GM12865 (cell line): ENCODE measurements at regions not wholly inside any gene's neighbourhood (a gene's known extent, or its start where the extent isn't known, plus 50 kb on each side); places are given as distances from the start of the nearest gene placed in this dataset.
"Not testable (repeated sequence)": the region's sequence is repeated elsewhere in the genome, so short reads cannot be mapped to it uniquely, and the experiment has no call there.

Experiments
- DNase-seq: peaks from one replicate; pipeline ENCODE4 v3.0.0; 2010; ENCODE audit warnings: low read depth
- H3K4me3 ChIP-seq: 2 replicates; pipeline ENCODE4 v1.5.1; 2011; ENCODE audit warnings: mild to moderate bottlenecking, low read depth, low read length, control low read depth
- TF ChIP-seq, protein P1 (sequence below): IDR thresholded peaks from 2 replicates; pipeline ENCODE4 v1.5.1; 2011; ENCODE audit warnings: low read length, control low read depth, low read depth, inconsistent platforms; ENCODE audit not compliant: insufficient read depth; ENCODE audit errors: missing control alignments

DNA sequence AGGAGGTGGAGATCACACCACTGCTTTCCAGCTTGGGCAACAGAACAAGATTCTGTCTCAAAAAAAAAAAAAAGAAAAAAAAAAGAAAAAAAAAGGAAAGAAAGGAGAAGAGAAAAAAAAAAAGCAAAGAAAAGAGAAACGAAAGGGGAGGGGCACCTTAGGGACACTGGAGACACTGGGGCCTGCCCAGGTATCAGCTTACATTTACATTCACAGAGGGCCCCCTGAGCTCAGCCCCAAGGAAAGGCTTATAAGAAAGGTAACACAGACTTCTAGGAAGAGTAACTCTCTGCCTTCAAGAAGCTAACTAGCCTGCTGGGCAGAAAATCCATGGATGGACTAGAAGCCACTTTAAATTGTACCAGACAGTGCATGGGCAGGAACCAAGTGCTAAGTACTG lies 108.8 kb downstream of the NPY start:
- TF ChIP-seq, protein P1, sequence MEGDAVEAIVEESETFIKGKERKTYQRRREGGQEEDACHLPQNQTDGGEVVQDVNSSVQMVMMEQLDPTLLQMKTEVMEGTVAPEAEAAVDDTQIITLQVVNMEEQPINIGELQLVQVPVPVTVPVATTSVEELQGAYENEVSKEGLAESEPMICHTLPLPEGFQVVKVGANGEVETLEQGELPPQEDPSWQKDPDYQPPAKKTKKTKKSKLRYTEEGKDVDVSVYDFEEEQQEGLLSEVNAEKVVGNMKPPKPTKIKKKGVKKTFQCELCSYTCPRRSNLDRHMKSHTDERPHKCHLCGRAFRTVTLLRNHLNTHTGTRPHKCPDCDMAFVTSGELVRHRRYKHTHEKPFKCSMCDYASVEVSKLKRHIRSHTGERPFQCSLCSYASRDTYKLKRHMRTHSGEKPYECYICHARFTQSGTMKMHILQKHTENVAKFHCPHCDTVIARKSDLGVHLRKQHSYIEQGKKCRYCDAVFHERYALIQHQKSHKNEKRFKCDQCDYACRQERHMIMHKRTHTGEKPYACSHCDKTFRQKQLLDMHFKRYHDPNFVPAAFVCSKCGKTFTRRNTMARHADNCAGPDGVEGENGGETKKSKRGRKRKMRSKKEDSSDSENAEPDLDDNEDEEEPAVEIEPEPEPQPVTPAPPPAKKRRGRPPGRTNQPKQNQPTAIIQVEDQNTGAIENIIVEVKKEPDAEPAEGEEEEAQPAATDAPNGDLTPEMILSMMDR: no peak
- no peak overlapping the region for H3K4me3 ChIP-seq
- no peak for DNase-seq

DNA sequence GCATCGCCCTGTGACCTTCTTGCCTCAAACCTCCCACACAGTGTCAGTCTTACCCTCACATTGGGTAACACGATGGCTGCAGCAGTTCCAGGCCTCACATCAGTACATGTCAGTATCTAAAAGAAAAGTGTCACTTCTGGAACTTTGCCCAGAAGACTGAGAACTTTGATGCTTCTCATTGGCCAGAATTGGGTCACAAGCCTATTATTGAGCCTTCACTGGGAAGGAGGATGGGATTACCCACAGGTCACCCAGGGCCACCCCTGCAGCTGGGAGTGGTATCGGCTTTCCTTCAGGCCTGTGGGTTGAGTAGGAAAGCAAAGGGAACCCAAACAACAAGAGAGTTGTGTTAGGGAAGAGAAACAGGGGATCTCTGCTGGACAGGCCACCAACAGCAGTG lies 111.5 kb downstream of the NPY start:
- TF ChIP-seq, protein P1: no peak
- no peak for DNase-seq
- H3K4me3 ChIP-seq: no peak overlapping the region

DNA sequence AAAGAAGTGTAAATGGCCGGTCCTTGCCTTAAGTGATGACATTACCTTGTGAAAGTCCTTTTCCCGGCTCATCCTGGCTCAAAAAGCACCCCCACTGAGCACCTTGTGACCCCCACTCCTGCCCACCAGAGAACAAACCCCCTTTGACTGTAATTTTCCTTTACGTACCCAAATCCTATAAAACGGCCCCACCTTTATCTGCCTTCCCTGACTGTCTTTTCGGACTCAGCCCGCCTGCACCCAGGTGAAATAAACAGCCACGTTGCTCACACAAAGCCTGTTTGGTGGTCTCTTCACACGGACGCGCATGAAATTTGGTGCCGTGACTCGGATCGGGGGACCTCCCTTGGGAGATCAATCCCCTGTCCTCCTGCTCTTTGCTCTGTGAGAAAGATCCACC lies 112.4 kb downstream of the NPY start:
- not testable (repeated sequence) for H3K4me3 ChIP-seq, DNase-seq

DNA sequence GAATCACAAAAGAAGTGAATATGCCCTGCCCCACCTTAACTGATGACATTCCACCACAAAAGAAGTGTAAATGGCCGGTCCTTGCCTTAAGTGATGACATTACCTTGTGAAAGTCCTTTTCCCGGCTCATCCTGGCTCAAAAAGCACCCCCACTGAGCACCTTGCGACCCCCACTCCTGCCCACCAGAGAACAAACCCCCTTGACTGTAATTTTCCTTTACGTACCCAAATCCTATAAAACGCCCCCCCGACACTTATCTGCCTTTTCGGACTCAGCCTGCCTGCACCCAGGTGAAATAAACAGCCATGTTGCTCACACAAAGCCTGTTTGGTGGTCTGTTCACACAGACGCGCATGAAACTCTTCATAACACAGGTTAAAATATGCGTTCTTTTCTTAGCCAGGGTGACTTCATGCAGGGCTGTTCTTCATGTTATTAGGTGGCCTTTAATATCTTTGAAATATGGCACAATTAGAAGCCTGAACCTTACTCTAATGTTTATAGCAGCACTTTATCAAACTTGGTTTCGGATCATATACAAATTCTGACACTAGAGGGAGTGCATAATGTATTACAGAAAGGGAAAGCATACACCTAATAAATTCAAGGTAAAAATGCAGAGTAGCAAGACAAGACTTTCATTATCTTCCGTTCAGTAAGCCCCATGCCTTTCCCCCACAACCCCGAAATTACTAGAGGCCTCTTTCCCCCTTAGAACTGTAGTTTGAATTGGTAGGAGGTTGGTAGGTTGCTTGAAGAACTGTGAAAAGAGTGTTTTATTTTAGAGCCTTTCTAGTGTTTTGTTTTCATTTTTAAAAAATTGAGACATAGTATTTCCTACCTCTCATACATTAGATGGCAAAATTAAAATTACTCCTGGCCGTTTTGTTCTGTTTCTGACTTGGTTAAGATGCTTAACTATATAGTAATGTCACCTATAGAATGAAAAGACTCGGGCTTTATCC lies 117.9 kb downstream of the NPY start:
- peak overlapping the region; percentile 47 for H3K4me3 ChIP-seq
- TF ChIP-seq, protein P1: peak; percentile 28
- peak; percentile 57 for DNase-seq

DNA sequence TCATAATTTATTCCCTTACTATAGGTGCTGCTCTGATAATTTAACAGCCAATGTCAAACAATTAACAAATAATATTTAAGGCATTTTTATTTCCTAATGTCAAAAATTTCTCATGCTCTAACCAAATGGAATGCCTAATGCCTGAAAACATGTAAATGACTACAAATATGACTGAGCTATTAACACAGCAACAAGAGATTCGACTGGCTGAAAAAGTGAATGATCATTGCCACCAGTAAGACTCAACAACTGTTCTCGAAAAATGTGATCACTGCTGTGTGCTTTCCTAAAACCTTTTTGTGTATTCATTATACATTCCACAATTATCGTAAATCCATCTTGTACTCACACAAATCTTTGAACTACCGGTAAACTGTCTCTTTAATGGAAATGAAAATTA lies 118.7 kb downstream of the NPY start:
- no peak overlapping the region for H3K4me3 ChIP-seq
- no peak for DNase-seq
- TF ChIP-seq, protein P1: no peak

DNA sequence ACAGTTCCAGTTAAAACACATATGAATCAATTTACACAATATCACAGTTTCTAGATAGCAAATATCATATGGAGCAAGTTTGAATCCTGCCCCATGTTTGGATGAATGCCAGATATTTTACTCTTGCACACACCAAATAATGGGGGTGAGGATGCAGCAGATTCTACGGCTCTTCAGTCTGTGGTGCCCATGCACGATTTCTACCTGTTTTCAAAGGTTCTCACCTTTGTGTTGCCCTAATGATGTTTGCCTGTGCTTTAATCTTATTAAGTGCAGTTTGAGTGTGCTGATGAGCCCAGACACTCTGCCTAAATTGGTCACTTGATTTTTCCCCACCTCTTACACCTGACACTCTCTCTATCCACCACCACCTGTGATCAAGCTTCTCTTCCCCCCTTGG lies 119.6 kb downstream of the NPY start:
- H3K4me3 ChIP-seq: no peak overlapping the region
- DNase-seq: no peak
- TF ChIP-seq, protein P1: no peak

DNA sequence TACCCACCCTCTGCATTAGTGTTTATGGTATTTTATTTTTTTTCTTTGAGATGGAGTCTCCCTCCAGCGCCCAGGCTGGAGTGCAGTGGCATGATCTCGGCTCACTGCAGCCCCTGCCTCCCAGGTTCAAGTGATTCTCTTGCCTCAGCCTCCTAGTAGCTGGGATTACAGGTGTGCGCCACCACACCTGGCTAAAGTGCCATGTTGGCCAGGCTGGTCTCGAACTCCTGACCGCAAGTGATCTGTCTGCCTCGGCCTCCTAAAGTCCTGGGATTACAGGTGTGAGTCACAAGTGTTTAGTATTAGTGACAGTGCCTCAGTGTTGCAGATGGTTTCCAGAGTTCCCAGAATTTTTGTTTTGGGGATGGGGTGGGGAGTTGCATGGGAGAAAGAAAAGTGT lies 120.3 kb downstream of the NPY start:
- TF ChIP-seq, protein P1: no peak
- H3K4me3 ChIP-seq: no peak overlapping the region
- no peak for DNase-seq
